Brain pericyte (primary cell): ENCODE measurements at regions not wholly inside any gene's neighbourhood (a gene's known extent, or its start where the extent isn't known, plus 50 kb on each side); places are given as distances from the start of the nearest gene placed in this dataset.

Experiments used
- DNase-seq: peaks from one replicate; pipeline ENCODE4 v3.0.0-alpha.2; 2012; ENCODE audit warnings: low read depth, low spot score

DNA sequence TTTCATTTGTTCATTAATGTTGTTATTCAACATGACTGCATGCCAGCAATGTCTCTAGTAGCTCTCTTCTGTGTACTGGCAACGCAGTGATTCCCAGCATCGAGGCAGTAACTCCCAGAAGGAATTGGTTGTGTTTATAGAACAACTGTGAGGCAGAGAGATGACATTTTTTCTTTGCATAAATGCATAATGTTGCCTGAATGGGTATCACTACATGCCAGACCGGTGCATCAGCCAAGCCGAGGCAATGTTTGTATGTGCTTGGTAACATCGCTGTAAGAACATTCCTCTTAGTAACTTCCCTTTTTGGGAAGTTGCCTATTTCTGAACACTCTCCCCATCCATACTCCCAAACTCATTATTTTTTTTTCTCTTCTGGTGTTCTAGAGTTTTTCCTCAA, 182.9 kb downstream of the HTR7 start:
- DNase-seq = peak; percentile 58

- no peak for DNase-seq
Observed at GRCh38 chr10:90675621-90676020, 182.2 kb downstream of the HTR7 start.
